Upper lobe of left lung (tissue), 6 donors: ENCODE measurements at regions not wholly inside any gene's neighbourhood (a gene's known extent, or its start where the extent isn't known, plus 50 kb on each side); places are given as distances from the start of the nearest gene placed in this dataset.
"Not testable (repeated sequence)": the region's sequence is repeated elsewhere in the genome, so short reads cannot be mapped to it uniquely, and the experiment has no call there.

ENCODE experiments used
- ATAC-seq, 2 donors: fragments of 200-7000 bp; cut with Tn5 transposase; one replicate each; pipeline ENCODE4 v1.9.1; 2022; ENCODE audit warnings: mild to moderate bottlenecking in 2 of 2, moderate library complexity in 2 of 2; ENCODE audit not compliant: low FRiP score in 2 of 2
- DNase-seq, 2 donors: peaks; one replicate each; pipeline ENCODE4 v3.0.0-alpha.2; 2019 to 2020
- H3K27ac ChIP-seq, 4 donors: fragments of 200-600 bp; sonication (generic); one replicate each; pipeline ENCODE4 v1.5.1; 2016 to 2019
- H3K27me3 ChIP-seq, 4 donors: fragments of 200-600 bp; sonication (generic); one replicate each; pipeline ENCODE4 v1.5.1; 2017 to 2019
- H3K36me3 ChIP-seq, 4 donors: fragments of 200-600 bp; sonication (generic); one replicate each; pipeline ENCODE4 v1.5.1; 2016 to 2019
- H3K4me1 ChIP-seq, 4 donors: fragments of 200-600 bp; sonication (generic); one replicate each; pipeline ENCODE4 v1.5.1; 2018 to 2019
- H3K4me3 ChIP-seq, 4 donors: fragments of 200-600 bp; sonication (generic); one replicate each; pipeline ENCODE4 v1.5.1; 2017 to 2019; ENCODE audit warnings: mild to moderate bottlenecking in 2 of 4, moderate library complexity in 1 of 4
- H3K9me3 ChIP-seq, 4 donors: fragments of 200-600 bp; sonication (generic); one replicate each; pipeline ENCODE4 v1.5.1; 2018 to 2019
- CTCF ChIP-seq, 6 experiments: fragments of 450-650 bp in 4 of 6; fragments of 200-600 bp in 2 of 6; sonication (generic) in 2 of 6; IDR thresholded peaks; one replicate each; pipeline ENCODE4 v1.5.1; 2016 to 2019; ENCODE audit warnings: antibody characterized with exemption in 6 of 6
- EP300 ChIP-seq, 4 donors: sonication (generic); formaldehyde crosslinking; IDR thresholded peaks; one replicate each; pipeline ENCODE4 v1.5.1; 2017; ENCODE audit warnings: antibody characterized with exemption in 4 of 4, control low read depth in 2 of 4
- POLR2A ChIP-seq, 4 donors: fragments of 450-650 bp; IDR thresholded peaks; one replicate each; pipeline ENCODE4 v1.5.1; 2016 to 2017; ENCODE audit warnings: antibody characterized with exemption in 4 of 4, mild to moderate bottlenecking in 2 of 4
- POLR2AphosphoS5 ChIP-seq, 2 donors: sonication (generic); formaldehyde crosslinking; IDR thresholded peaks; one replicate each; pipeline ENCODE4 v1.5.1; 2017; ENCODE audit warnings: antibody characterized with exemption in 2 of 2
- WGBS, 2 donors: methylation state at CpG; one replicate each; pipeline ENCODE4 v1.1.5; 2017 to 2018; 5-methylcytosine and 5-hydroxymethylcytosine counted together
- donor health status: DM: no; HTN: no; CAD: no; lungs with moderate emphysema.
- donor health status: DM: no; HTN: yes; CAD: no; lungs with severe emphysema.

- Histone ChIP-seq H3K27me3 (no peaks in the 10 kb centered on the region), H3K4me1 (no peaks in the 10 kb centered on the region), H3K27ac (no peak overlapping the region), H3K9me3 (no peaks in the 10 kb centered on the region), H3K36me3 (no peaks in the 10 kb centered on the region), H3K4me3 (no peak overlapping the region)
- no peak for ATAC-seq
- TF ChIP-seq POLR2AphosphoS5 (IDR thresholded peaks at IDR 0.05) = no peak
- no peak for TF ChIP-seq EP300 (IDR thresholded peaks at IDR 0.05)
- no peak for TF ChIP-seq POLR2A (IDR thresholded peaks at IDR 0.05)
- TF ChIP-seq CTCF (IDR thresholded peaks at IDR 0.05) = no peak
- WGBS, 2 donors = 88 to 89% methylated on average over 4 of the region's 4 CpGs
- no peak for DNase-seq
Measured at GRCh38 chr10:60524541-60524940, 134.9 kb upstream of the ANK3 start.

GRCh38 chr10:60523371-60523770 lies 133.7 kb upstream of the ANK3 start:
- not testable (repeated sequence) for H3K4me1 ChIP-seq, ATAC-seq, H3K36me3 ChIP-seq, DNase-seq, H3K4me3 ChIP-seq, H3K9me3 ChIP-seq, H3K27ac ChIP-seq, H3K27me3 ChIP-seq
- WGBS, 2 donors = 69 to 89% methylated on average over 1 to 3 of the region's 4 CpGs

GRCh38 chr10:60522617-60523016 lies 132.9 kb upstream of the ANK3 start:
- ATAC-seq = no peak
- Histone ChIP-seq H3K27me3 (no peaks in the 10 kb centered on the region), H3K27ac (no peak overlapping the region), H3K36me3 (no peaks in the 10 kb centered on the region), H3K4me3 (no peak overlapping the region), H3K4me1 (no peaks in the 10 kb centered on the region), H3K9me3 (no peaks in the 10 kb centered on the region)
- DNase-seq = no peak
- 92 to 97% methylated on average over 2 of the region's 2 CpGs for WGBS, 2 donors
- TF ChIP-seq POLR2AphosphoS5 (IDR thresholded peaks at IDR 0.05) (no peak), CTCF (IDR thresholded peaks at IDR 0.05) (no peak)

GRCh38 chr10:60521974-60522405 lies 132.3 kb upstream of the ANK3 start:
- Histone ChIP-seq H3K4me3 (no peak overlapping the region), H3K4me1 (no peaks in the 10 kb centered on the region), H3K27me3 (no peaks in the 10 kb centered on the region), H3K9me3 (no peaks in the 10 kb centered on the region), H3K36me3 (no peaks in the 10 kb centered on the region), H3K27ac (no peak overlapping the region)
- TF ChIP-seq POLR2A (IDR thresholded peaks at IDR 0.05) (no peak), CTCF (IDR thresholded peaks at IDR 0.05) (no peak), EP300 (IDR thresholded peaks at IDR 0.05) (no peak), POLR2AphosphoS5 (IDR thresholded peaks at IDR 0.05) (no peak)
- no peak for ATAC-seq
- 43 to 57% methylated on average over 3 of the region's 3 CpGs for WGBS, 2 donors
- DNase-seq = no peak

GRCh38 chr10:60518745-60519144 lies 129.1 kb upstream of the ANK3 start:
- H3K36me3 ChIP-seq = no peaks in the 10 kb centered on the region
- 89 to 90% methylated on average over 4 of the region's 4 CpGs for WGBS, 2 donors
- no peak for DNase-seq
- no peak for ATAC-seq
- no peaks in the 10 kb centered on the region for H3K4me1 ChIP-seq
- no peak overlapping the region for H3K27ac ChIP-seq
- no peaks in the 10 kb centered on the region for H3K27me3 ChIP-seq
- H3K9me3 ChIP-seq = no peaks in the 10 kb centered on the region
- TF ChIP-seq CTCF (IDR thresholded peaks at IDR 0.05) (no peak), POLR2A (IDR thresholded peaks at IDR 0.05) (no peak), POLR2AphosphoS5 (IDR thresholded peaks at IDR 0.05) (no peak), EP300 (IDR thresholded peaks at IDR 0.05) (no peak)
- H3K4me3 ChIP-seq = no peak overlapping the region
